C4-2B (cell line): ENCODE measurements at regions not wholly inside any gene's neighbourhood (a gene's known extent, or its start where the extent isn't known, plus 50 kb on each side); places are given as distances from the start of the nearest gene placed in this dataset.

Experiments
- H3K27ac ChIP-seq: fragments of 450-650 bp; 2 replicates; pipeline ENCODE4 v1.5.1; 2017
- CTCF ChIP-seq: fragments of 450-650 bp; conservative IDR thresholded peaks from 2 replicates; pipeline ENCODE4 v1.5.1; 2017; ENCODE audit warnings: mild to moderate bottlenecking
- ZFX ChIP-seq: fragments of 450-650 bp; IDR thresholded peaks from 2 replicates; pipeline ENCODE4 v1.6.1; 2017

DNA sequence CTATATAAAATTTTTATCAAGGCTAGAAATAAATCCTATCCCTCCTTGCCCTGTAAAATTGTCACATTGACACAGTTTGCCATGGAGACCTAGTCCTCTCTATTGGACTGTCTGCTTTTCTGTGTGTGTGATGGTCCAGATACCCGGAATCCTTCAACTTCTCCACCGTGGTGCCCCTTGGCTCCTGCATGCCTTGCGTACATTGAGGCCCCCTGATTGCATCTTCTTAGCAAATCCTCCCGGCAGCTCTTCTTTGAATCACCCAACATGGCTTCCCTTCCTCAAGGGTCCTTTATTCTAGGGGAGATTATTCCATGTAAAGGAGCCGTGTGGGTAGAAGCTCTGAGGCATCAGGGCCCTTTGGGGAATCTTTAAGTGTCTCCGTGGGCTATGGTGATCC, 219.5 kb downstream of the CDC5L start:
- no peak overlapping the region for H3K27ac ChIP-seq
- TF ChIP-seq CTCF (no peak), ZFX (no peak)

- TF ChIP-seq ZFX, result no peak
- no peak for TF ChIP-seq CTCF
- no peak overlapping the region for H3K27ac ChIP-seq
Observed at GRCh38 chr6:44608175-44608574, 220.7 kb downstream of the CDC5L start.

- no peak overlapping the region for H3K27ac ChIP-seq
- TF ChIP-seq ZFX (no peak), CTCF (no peak)
Observed at GRCh38 chr6:44609051-44609612, 221.6 kb downstream of the CDC5L start.

GRCh38 chr6:44614396-44614795, 226.9 kb downstream of the CDC5L start:
- no peak overlapping the region for H3K27ac ChIP-seq
- TF ChIP-seq CTCF (no peak), ZFX (no peak)

GRCh38 chr6:44615621-44616020, 228.1 kb downstream of the CDC5L start:
- no peak overlapping the region for H3K27ac ChIP-seq
- TF ChIP-seq ZFX, result no peak
- TF ChIP-seq CTCF, result no peak

- no peak overlapping the region for H3K27ac ChIP-seq
- TF ChIP-seq ZFX (no peak), CTCF (no peak)
Observed at GRCh38 chr6:44617416-44617815, 229.9 kb downstream of the CDC5L start.

- TF ChIP-seq ZFX (no peak), CTCF (no peak)
Observed at GRCh38 chr6:44618371-44618770, 230.9 kb downstream of the CDC5L start.

More at GRCh38 chr6:44618371-44618770, 230.9 kb downstream of the CDC5L start:
- H3K27ac ChIP-seq, result no peak overlapping the region
